NT2/D1 (cell line): ENCODE measurements at regions not wholly inside any gene's neighbourhood (a gene's known extent, or its start where the extent isn't known, plus 50 kb on each side); places are given as distances from the start of the nearest gene placed in this dataset.

Experiments
- SUZ12 ChIP-seq: IDR thresholded peaks from 2 replicates; pipeline ENCODE4 v1.6.1; 2011; ENCODE audit not compliant: insufficient read length, insufficient read depth; ENCODE audit errors: extremely low read depth
- YY1 ChIP-seq: IDR thresholded peaks from 2 replicates; pipeline ENCODE4 v1.6.1; 2011; ENCODE audit not compliant: insufficient read length, insufficient read depth
- ZNF274 ChIP-seq: IDR thresholded peaks from 2 replicates; pipeline ENCODE4 v1.6.1; 2011; ENCODE audit warnings: mild to moderate bottlenecking, low read depth, low read length

DNA sequence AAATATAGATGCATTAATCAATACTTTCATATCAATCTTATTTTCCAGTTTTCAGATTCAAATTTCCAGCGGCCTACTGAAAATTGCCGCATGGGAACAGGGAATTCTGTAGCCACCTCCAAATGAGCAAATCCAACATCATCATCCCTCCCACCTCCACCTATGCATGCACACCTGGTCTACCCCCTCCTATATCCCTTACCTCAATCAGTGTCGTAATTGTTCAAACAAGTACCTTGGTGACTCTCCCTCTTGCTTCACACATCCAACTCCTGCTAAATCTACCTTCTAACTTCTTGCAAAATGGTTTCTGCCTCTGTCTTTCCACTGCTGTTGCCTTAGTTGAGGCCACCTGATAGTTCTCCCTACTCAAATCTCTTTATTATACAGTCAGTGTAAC lies 160.1 kb downstream of the SOX9 start:
- TF ChIP-seq YY1 (no peak), SUZ12 (no peak), ZNF274 (no peak)
